ENCODE measurements at regions not wholly inside any gene's neighbourhood (a gene's known extent, or its start where the extent isn't known, plus 50 kb on each side); places are given as distances from the start of the nearest gene placed in this dataset.

- TF ChIP-seq ZBTB33 (IDR thresholded peaks at IDR 0.05; ENCODE audit: extremely low read depth, insufficient replicate concordance, low read length) = no peak
- TF ChIP-seq SRF (IDR thresholded peaks at IDR 0.05; ENCODE audit: low read depth) = no peak
- no peak for TF ChIP-seq POLR2A (IDR thresholded peaks at IDR 0.05; ENCODE audit: borderline replicate concordance, extremely low read depth, insufficient read depth, insufficient read length)
- no peak for TF ChIP-seq ZFX (IDR thresholded peaks at IDR 0.05)
- TF ChIP-seq CEBPB (IDR thresholded peaks at IDR 0.05; ENCODE audit: low read depth) = no peak
- TF ChIP-seq ZNF274 (IDR thresholded peaks at IDR 0.05; ENCODE audit: low read depth, low read length) = no peak
- no peak for TF ChIP-seq POLR2AphosphoS5 (IDR thresholded peaks at IDR 0.05; ENCODE audit: low read depth, low read length)
- no peak for TF ChIP-seq CTCF (IDR thresholded peaks at IDR 0.05 in 2 of 3, conservative IDR thresholded peaks at IDR 0.05 in 1 of 3; ENCODE audit: borderline replicate concordance in 1 of 3, insufficient read depth in 1 of 3, low read depth in 2 of 3, low read length in 2 of 3)
- TF ChIP-seq JUND (IDR thresholded peaks at IDR 0.05) = no peak
These were observed 121.1 kb upstream of the SYT6 start (continued) for GRCh38 chr1:114274621-114275317.

- H3K9ac ChIP-seq (ENCODE audit: low read length) = no peak overlapping the region
- peaks cover 74% of the 10 kb centered on the region for H3K27me3 ChIP-seq (ENCODE audit: insufficient read depth, low read length)
- H3K4me3 ChIP-seq (replicated peaks in 1 of 2; ENCODE audit: low read depth in 1 of 2, low read length in 2 of 2) = no peak overlapping the region
- no peaks in the 10 kb centered on the region for H3K79me2 ChIP-seq (ENCODE audit: insufficient read depth, low read length)
- H3K9me2 ChIP-seq (ENCODE audit: insufficient read depth) = no peaks in the 10 kb centered on the region
- no peak overlapping the region for H3K27ac ChIP-seq (ENCODE audit: low read depth, low read length)
- BruUV-seq (replicated peaks) = no TSS peak
- DNase-seq (ENCODE audit: low read depth, low spot score) (no peak), ATAC-seq (no peak)
- H3K9me3 ChIP-seq (ENCODE audit: control insufficient read depth in 1 of 2, insufficient read depth in 1 of 2, low read depth in 1 of 2, low read length in 2 of 2) = no peaks in the 10 kb centered on the region
- no peak overlapping the region for H3K4me2 ChIP-seq (ENCODE audit: low read length)
- RAD21 ChIA-PET (ENCODE audit: low non-redundant PET in 1 of 2, low total read pairs in 2 of 2, uncharacterized antibody in 2 of 2, unreplicated experiment in 2 of 2) = no interaction called here
- no peaks in the 10 kb centered on the region for H3K4me1 ChIP-seq (ENCODE audit: control insufficient read depth in 1 of 2, insufficient read depth in 2 of 2, low read length in 2 of 2)
- no peaks in the 10 kb centered on the region for H3K36me3 ChIP-seq (ENCODE audit: control insufficient read depth in 1 of 2, insufficient read depth in 2 of 2, low read length in 2 of 2)
- CTCF ChIA-PET = interaction anchor here (4.1 kb wide), 1 partner anchor 10 kb away, joined by 17 read pairs; no protein-coding TSS in a partner anchor
- H4K20me1 ChIP-seq (ENCODE audit: insufficient read depth) = no peaks in the 10 kb centered on the region
- no peak for TF ChIP-seq POLR2AphosphoS5 (IDR thresholded peaks at IDR 0.05; ENCODE audit: low read depth, low read length)
- no peak for TF ChIP-seq YY1 (IDR thresholded peaks at IDR 0.05; ENCODE audit: extremely low read depth, insufficient replicate concordance, low read depth, low read length)
- no peak for TF ChIP-seq REST (IDR thresholded peaks at IDR 0.05; ENCODE audit: low read depth)
- no peak for TF ChIP-seq CEBPB (IDR thresholded peaks at IDR 0.05; ENCODE audit: low read depth)
- TF ChIP-seq SP1 (IDR thresholded peaks at IDR 0.05; ENCODE audit: low read depth) = no peak
- TF ChIP-seq CBX3 (IDR thresholded peaks at IDR 0.05; ENCODE audit: low read depth) = no peak
- TF ChIP-seq ELF1 (IDR thresholded peaks at IDR 0.05; ENCODE audit: borderline replicate concordance, low read depth) = no peak
- POLR2A ChIA-PET = no interaction called here
- intact Hi-C loops (cut with micrococcal nuclease) = no loop called here
- no peak overlapping the region for H2AFZ ChIP-seq (ENCODE audit: low read depth, low read length, poor library complexity, severe bottlenecking)
These were observed 118.9 kb upstream of the SYT6 start for GRCh38 chr1:114272593-114272992.
